Osteoblast (primary cell): ENCODE measurements at regions not wholly inside any gene's neighbourhood (a gene's known extent, or its start where the extent isn't known, plus 50 kb on each side); places are given as distances from the start of the nearest gene placed in this dataset.

Experiments
- DNase-seq: peaks from one replicate; pipeline ENCODE4 v3.0.0; 2011; ENCODE audit warnings: low spot score, mixed read lengths; ENCODE audit not compliant: insufficient read length; ENCODE audit errors: missing footprints
- H2AFZ ChIP-seq: 2 replicates; pipeline ENCODE4 v1.6.0; 2011; ENCODE audit warnings: mild to moderate bottlenecking, low read length
- H3K27ac ChIP-seq: 2 replicates; pipeline ENCODE4 v1.5.1; 2011; ENCODE audit warnings: mild to moderate bottlenecking, low read depth, low read length, moderate library complexity
- H3K27me3 ChIP-seq: 2 replicates; pipeline ENCODE4 v1.6.0; 2012; ENCODE audit warnings: mild to moderate bottlenecking, control low read depth, inconsistent platforms, low read length, moderate library complexity; ENCODE audit not compliant: insufficient read depth
- H3K36me3 ChIP-seq: 2 replicates; pipeline ENCODE4 v1.5.1; 2011; ENCODE audit warnings: mild to moderate bottlenecking, low read length, control low read depth, moderate library complexity; ENCODE audit not compliant: insufficient read depth
- H3K4me1 ChIP-seq: 2 replicates; pipeline ENCODE4 v1.5.1; 2011; ENCODE audit warnings: mild to moderate bottlenecking, low read length, control low read depth, moderate library complexity; ENCODE audit not compliant: insufficient read depth
- H3K4me2 ChIP-seq: 2 replicates; pipeline ENCODE4 v1.6.0; 2011; ENCODE audit warnings: mild to moderate bottlenecking, low read length; ENCODE audit not compliant: insufficient read depth
- H3K4me3 ChIP-seq: fragments of 200-600 bp; sonication (generic); 3 replicates; pipeline ENCODE4 v1.5.1; 2012; ENCODE audit warnings: mild to moderate bottlenecking, low read length, inconsistent platforms; ENCODE audit not compliant: insufficient read depth
- H3K79me2 ChIP-seq: 2 replicates; pipeline ENCODE4 v1.6.0; 2012; ENCODE audit warnings: mild to moderate bottlenecking, low read length, control low read depth, inconsistent platforms; ENCODE audit not compliant: insufficient read depth
- H3K9me3 ChIP-seq: 2 replicates; pipeline ENCODE4 v1.5.1; 2011; ENCODE audit warnings: low read depth, low read length, control low read depth
- H4K20me1 ChIP-seq: 2 replicates; pipeline ENCODE4 v1.6.0; 2012; ENCODE audit warnings: mild to moderate bottlenecking, low read length, control low read depth; ENCODE audit not compliant: insufficient read depth
- TF ChIP-seq, protein P1 (sequence below): IDR thresholded peaks from 2 replicates; pipeline ENCODE4 v1.5.1; 2011; ENCODE audit warnings: mild to moderate bottlenecking, low read depth, low read length, moderate library complexity; ENCODE audit errors: extremely low read depth

DNA sequence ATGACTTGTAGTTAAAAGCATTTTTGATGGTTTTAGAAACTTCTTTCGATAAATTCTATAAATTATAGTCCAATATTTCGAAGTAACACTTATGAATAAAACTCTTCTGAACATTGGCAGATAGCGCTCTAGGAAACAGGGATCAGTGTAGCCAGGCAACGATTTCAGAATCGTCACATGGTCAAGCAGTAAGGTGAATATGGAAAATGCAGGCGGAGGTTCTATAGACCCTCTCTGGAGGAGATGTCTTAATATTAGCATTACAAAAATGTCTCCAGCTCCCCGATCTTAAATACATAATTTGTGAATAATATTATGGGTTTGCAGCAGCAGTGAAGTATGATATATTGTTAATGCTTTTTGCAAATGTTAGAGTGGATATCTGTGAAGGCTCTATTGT lies 310.3 kb downstream of the SS18 start:
- no peak for DNase-seq
- H3K27ac ChIP-seq: no peak overlapping the region
- H3K36me3 ChIP-seq: no peaks in the 10 kb centered on the region
- H3K4me1 ChIP-seq: no peaks in the 10 kb centered on the region
- no peaks in the 10 kb centered on the region for H4K20me1 ChIP-seq
- H3K79me2 ChIP-seq: no peaks in the 10 kb centered on the region
- H3K27me3 ChIP-seq: no peaks in the 10 kb centered on the region
- no peak overlapping the region for H3K4me3 ChIP-seq
- TF ChIP-seq, protein P1, sequence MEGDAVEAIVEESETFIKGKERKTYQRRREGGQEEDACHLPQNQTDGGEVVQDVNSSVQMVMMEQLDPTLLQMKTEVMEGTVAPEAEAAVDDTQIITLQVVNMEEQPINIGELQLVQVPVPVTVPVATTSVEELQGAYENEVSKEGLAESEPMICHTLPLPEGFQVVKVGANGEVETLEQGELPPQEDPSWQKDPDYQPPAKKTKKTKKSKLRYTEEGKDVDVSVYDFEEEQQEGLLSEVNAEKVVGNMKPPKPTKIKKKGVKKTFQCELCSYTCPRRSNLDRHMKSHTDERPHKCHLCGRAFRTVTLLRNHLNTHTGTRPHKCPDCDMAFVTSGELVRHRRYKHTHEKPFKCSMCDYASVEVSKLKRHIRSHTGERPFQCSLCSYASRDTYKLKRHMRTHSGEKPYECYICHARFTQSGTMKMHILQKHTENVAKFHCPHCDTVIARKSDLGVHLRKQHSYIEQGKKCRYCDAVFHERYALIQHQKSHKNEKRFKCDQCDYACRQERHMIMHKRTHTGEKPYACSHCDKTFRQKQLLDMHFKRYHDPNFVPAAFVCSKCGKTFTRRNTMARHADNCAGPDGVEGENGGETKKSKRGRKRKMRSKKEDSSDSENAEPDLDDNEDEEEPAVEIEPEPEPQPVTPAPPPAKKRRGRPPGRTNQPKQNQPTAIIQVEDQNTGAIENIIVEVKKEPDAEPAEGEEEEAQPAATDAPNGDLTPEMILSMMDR: no peak
- no peak overlapping the region for H3K4me2 ChIP-seq
- no peak overlapping the region for H2AFZ ChIP-seq
- no peaks in the 10 kb centered on the region for H3K9me3 ChIP-seq

DNA sequence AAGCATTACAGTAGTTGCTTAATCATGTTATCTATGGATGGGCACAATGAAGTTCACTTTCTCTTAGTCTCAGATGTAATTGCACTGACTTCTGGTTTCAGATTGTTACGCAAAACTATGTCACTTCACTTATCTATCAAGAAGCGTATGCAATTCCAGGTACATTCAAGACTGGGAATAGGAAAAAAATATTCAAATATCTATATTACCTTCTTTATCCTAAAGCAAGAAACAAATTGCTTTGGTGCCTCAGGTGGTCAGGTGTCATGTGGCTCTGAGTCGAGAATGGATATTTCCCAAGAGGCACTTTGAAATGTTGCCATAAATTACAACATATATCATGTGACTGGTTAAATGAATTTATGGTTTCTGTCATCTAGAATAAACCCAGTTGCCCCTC lies 318.6 kb downstream of the SS18 start:
- Histone ChIP-seq H4K20me1 (no peaks in the 10 kb centered on the region), H3K36me3 (no peaks in the 10 kb centered on the region), H3K27ac (no peak overlapping the region), H3K79me2 (no peaks in the 10 kb centered on the region), H3K4me1 (no peaks in the 10 kb centered on the region), H3K27me3 (no peaks in the 10 kb centered on the region), H2AFZ (no peak overlapping the region), H3K4me2 (no peak overlapping the region), H3K4me3 (no peak overlapping the region), H3K9me3 (no peaks in the 10 kb centered on the region)
- TF ChIP-seq, protein P1: no peak
- no peak for DNase-seq

DNA sequence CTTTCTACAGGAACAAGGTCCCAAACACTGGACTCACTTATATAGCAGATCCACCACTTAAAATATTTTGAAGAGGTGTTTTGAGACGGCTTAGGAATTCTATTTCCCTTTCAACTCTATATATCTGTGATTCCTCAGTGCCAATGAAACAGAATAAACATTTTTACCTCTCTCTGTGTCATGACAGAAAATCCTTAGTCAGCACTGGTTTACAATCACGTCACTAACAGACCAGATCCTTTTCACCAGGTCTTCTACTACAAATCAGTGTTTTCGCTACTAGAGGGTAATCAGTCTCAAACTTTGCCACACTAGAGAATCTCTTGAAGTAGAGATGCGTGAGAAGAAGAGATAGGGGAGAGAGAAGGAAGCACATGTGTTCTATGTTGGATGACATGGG lies 325.6 kb downstream of the SS18 start:
- no peaks in the 10 kb centered on the region for H3K4me1 ChIP-seq
- H3K27me3 ChIP-seq: no peaks in the 10 kb centered on the region
- H3K9me3 ChIP-seq: no peaks in the 10 kb centered on the region
- DNase-seq: no peak
- no peaks in the 10 kb centered on the region for H3K79me2 ChIP-seq
- no peak overlapping the region for H2AFZ ChIP-seq
- no peaks in the 10 kb centered on the region for H3K36me3 ChIP-seq
- no peak overlapping the region for H3K4me3 ChIP-seq
- H3K27ac ChIP-seq: no peak overlapping the region
- TF ChIP-seq, protein P1: no peak
- no peaks in the 10 kb centered on the region for H4K20me1 ChIP-seq
- H3K4me2 ChIP-seq: no peak overlapping the region

DNA sequence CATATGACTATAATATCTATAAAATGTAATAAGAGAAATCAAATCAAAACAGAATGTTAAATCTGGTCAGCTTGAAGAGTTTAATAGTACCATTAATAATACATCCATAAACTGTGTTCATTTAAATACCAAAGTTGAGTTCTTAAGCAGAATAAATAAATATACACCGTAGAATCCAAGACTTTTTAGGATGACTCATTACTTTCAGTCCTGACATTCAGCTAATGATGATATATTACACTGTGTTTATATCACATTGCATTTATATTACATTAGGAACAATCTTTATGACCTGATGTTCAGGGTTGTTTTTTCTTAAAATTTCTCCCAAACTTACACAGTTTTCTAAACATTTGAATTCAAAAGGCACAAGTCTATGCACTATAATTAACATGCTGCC lies 331.3 kb downstream of the SS18 start:
- Histone ChIP-seq H3K79me2 (no peaks in the 10 kb centered on the region), H3K4me1 (no peaks in the 10 kb centered on the region), H3K4me3 (no peak overlapping the region), H4K20me1 (no peaks in the 10 kb centered on the region), H3K9me3 (no peaks in the 10 kb centered on the region), H3K27me3 (no peaks in the 10 kb centered on the region), H2AFZ (no peak overlapping the region), H3K4me2 (no peak overlapping the region), H3K36me3 (no peaks in the 10 kb centered on the region), H3K27ac (no peak overlapping the region)
- no peak for DNase-seq
- TF ChIP-seq, protein P1: no peak
